NCI-H510A treated with DMSO at 0.1 percent for 48 hours (cell line): ENCODE measurements at regions not wholly inside any gene's neighbourhood (a gene's known extent, or its start where the extent isn't known, plus 50 kb on each side); places are given as distances from the start of the nearest gene placed in this dataset.

Experiments used
- DNase-seq: peaks from one replicate; lab custom pipeline; 2025; lab: John Stamatoyannopoulos, UW

- DNase-seq, result peak; percentile 67
Observed at GRCh38 chr2:167504695-167505094, 616.4 kb downstream of the XIRP2 start.

- no peak for DNase-seq
Observed at GRCh38 chr2:167504061-167504460, 615.8 kb downstream of the XIRP2 start.

GRCh38 chr2:167501618-167502017 is 613.3 kb downstream of the XIRP2 start:
- DNase-seq, result no peak

GRCh38 chr2:167493862-167494261 is 605.6 kb downstream of the XIRP2 start:
- DNase-seq, result no peak

GRCh38 chr2:167492486-167492885 is 604.2 kb downstream of the XIRP2 start:
- no peak for DNase-seq

- DNase-seq, result no peak
Observed at GRCh38 chr2:167491788-167492187, 603.5 kb downstream of the XIRP2 start.

- DNase-seq, result no peak
Observed at GRCh38 chr2:167490455-167490854, 602.2 kb downstream of the XIRP2 start.

- no peak for DNase-seq
Observed at GRCh38 chr2:167489325-167489724, 601.0 kb downstream of the XIRP2 start.

- DNase-seq, result peak; percentile 37
Observed at GRCh38 chr2:167487728-167488127, 599.4 kb downstream of the XIRP2 start.

GRCh38 chr2:167484875-167485274 is 596.6 kb downstream of the XIRP2 start:
- no peak for DNase-seq

- no peak for DNase-seq
Observed at GRCh38 chr2:167480986-167481309, 592.7 kb downstream of the XIRP2 start.

- no peak for DNase-seq
Observed at GRCh38 chr2:167480232-167480985, 592.1 kb downstream of the XIRP2 start.

- DNase-seq, result no peak
Observed at GRCh38 chr2:167478196-167478595, 589.9 kb downstream of the XIRP2 start.

- no peak for DNase-seq
Observed at GRCh38 chr2:167475791-167476190, 587.5 kb downstream of the XIRP2 start.

- DNase-seq, result no peak
Observed at GRCh38 chr2:167471734-167472133, 583.5 kb downstream of the XIRP2 start.

GRCh38 chr2:167471332-167471731 is 583.1 kb downstream of the XIRP2 start:
- DNase-seq, result no peak

- no peak for DNase-seq
Observed at GRCh38 chr2:167462379-167462778, 574.1 kb downstream of the XIRP2 start.

GRCh38 chr2:167454036-167454435 is 565.8 kb downstream of the XIRP2 start:
- no peak for DNase-seq

- no peak for DNase-seq
Observed at GRCh38 chr2:167451496-167452289, 563.4 kb downstream of the XIRP2 start.

- no peak for DNase-seq
Observed at GRCh38 chr2:167450364-167450763, 562.1 kb downstream of the XIRP2 start.

GRCh38 chr2:167440382-167440781 is 552.1 kb downstream of the XIRP2 start:
- DNase-seq, result no peak

- no peak for DNase-seq
Observed at GRCh38 chr2:167438206-167438605, 549.9 kb downstream of the XIRP2 start.

GRCh38 chr2:167431949-167432348 is 543.7 kb downstream of the XIRP2 start:
- DNase-seq, result no peak

GRCh38 chr2:167430447-167430846 is 542.2 kb downstream of the XIRP2 start:
- no peak for DNase-seq
